OCI-LY7 (cell line): ENCODE measurements at regions not wholly inside any gene's neighbourhood (a gene's known extent, or its start where the extent isn't known, plus 50 kb on each side); places are given as distances from the start of the nearest gene placed in this dataset.
"Not testable (repeated sequence)": the region's sequence is repeated elsewhere in the genome, so short reads cannot be mapped to it uniquely, and the experiment has no call there.

Experiments
- BruUV-seq: library from RNA; stranded (reverse); fragments of 400-500 nt; replicated peaks from 2 replicates; lab custom pipeline; 2021; lab: Mats Ljungman, UMichigan
- CTCF ChIA-PET: fragments of 300-600 bp; sonication (Branson Sonifier 250); formaldehyde crosslinking; loops from one replicate; lab custom pipeline; 2022; ENCODE audit warnings: antibody characterized with exemption; ENCODE audit not compliant: unreplicated experiment; lab: Charles Lee
- POLR2A ChIA-PET: fragments of 300-600 bp; sonication (Branson Sonifier 250); formaldehyde crosslinking; loops from one replicate; lab custom pipeline; 2022; ENCODE audit warnings: antibody characterized with exemption; lab: Charles Lee
- DNase-seq: peaks from one replicate; pipeline ENCODE4 v3.0.0-alpha.2; 2015; ENCODE audit warnings: low spot score
- H2AFZ ChIP-seq: fragments of 200-600 bp; sonication (generic), shearing (Covaris generic); 2 replicates; pipeline ENCODE4 v1.6.1; 2014; ENCODE audit warnings: mild to moderate bottlenecking, antibody characterized with exemption, low read length, moderate library complexity
- H3K27ac ChIP-seq: fragments of 200-600 bp; sonication (generic); 2 replicates; pipeline ENCODE4 v1.5.1; 2014; ENCODE audit warnings: mixed run types, low read depth, mild to moderate bottlenecking, moderate library complexity, low read length, inconsistent platforms; ENCODE audit not compliant: poor library complexity, severe bottlenecking
- H3K36me3 ChIP-seq: fragments of 200-600 bp; sonication (generic); 2 replicates; pipeline ENCODE4 v1.6.1; 2014; ENCODE audit warnings: mild to moderate bottlenecking, antibody characterized with exemption, low read length, moderate library complexity, mixed read lengths; ENCODE audit not compliant: insufficient read depth
- H3K4me1 ChIP-seq: fragments of 200-600 bp; sonication (generic); 2 replicates; pipeline ENCODE4 v1.5.1; 2014; ENCODE audit warnings: mild to moderate bottlenecking, low read length; ENCODE audit not compliant: insufficient read depth, poor library complexity, severe bottlenecking
- H3K4me2 ChIP-seq: fragments of 200-600 bp; sonication (generic); 2 replicates; pipeline ENCODE4 v1.6.1; 2014; ENCODE audit warnings: mild to moderate bottlenecking, low read length
- H3K4me3 ChIP-seq: fragments of 200-600 bp; sonication (generic); 2 replicates; pipeline ENCODE4 v1.5.1; 2014; ENCODE audit warnings: mild to moderate bottlenecking, low read depth, low read length; ENCODE audit not compliant: poor library complexity, severe bottlenecking
- H3K79me2 ChIP-seq: fragments of 200-600 bp; sonication (generic); 2 replicates; pipeline ENCODE4 v1.6.1; 2016; ENCODE audit warnings: low read depth, mild to moderate bottlenecking, low read length, moderate library complexity, mixed read lengths; ENCODE audit not compliant: insufficient read depth
- H3K9me2 ChIP-seq: fragments of 200-600 bp; sonication (generic); 2 replicates; pipeline ENCODE4 v1.6.1; 2016; ENCODE audit warnings: mild to moderate bottlenecking, low read length, mixed read lengths; ENCODE audit not compliant: insufficient read depth
- H3K9me3 ChIP-seq: fragments of 200-600 bp; sonication (generic); 2 replicates; pipeline ENCODE4 v1.6.1; 2014; ENCODE audit warnings: mild to moderate bottlenecking, mixed run types, low read length, mixed read lengths
- H4K20me1 ChIP-seq: fragments of 200-600 bp; sonication (generic); 2 replicates; pipeline ENCODE4 v1.6.1; 2014; ENCODE audit warnings: mild to moderate bottlenecking, antibody characterized with exemption, low read length, moderate library complexity, mixed read lengths; ENCODE audit not compliant: insufficient read depth
- CTCF ChIP-seq: fragments of 200-600 bp; sonication (generic); conservative IDR thresholded peaks from 2 replicates; pipeline ENCODE4 v1.5.1; 2014; ENCODE audit warnings: mild to moderate bottlenecking, antibody characterized with exemption, low read length, moderate library complexity, mixed read lengths
- EZH2phosphoT487 ChIP-seq: fragments of 200-600 bp; sonication (generic); IDR thresholded peaks from 2 replicates; pipeline ENCODE4 v1.6.1; 2018; ENCODE audit warnings: low read depth, borderline replicate concordance, mild to moderate bottlenecking, mixed run types, antibody characterized with exemption, low read length, moderate library complexity, mixed read lengths
- intact Hi-C: fragments of 100-400 bp; cut with micrococcal nuclease; formaldehyde crosslinking; loops from one replicate; pipeline ENCODE4 v1.10.0; 2022; ENCODE audit not compliant: unreplicated experiment

GRCh38 chr2:16379061-16379460 is 286.6 kb downstream of the CYRIA start:
- CTCF ChIA-PET, BruUV-seq, H3K36me3 ChIP-seq, H2AFZ ChIP-seq, H3K4me3 ChIP-seq, H3K4me2 ChIP-seq, H3K9me2 ChIP-seq, H3K4me1 ChIP-seq, POLR2A ChIA-PET, intact Hi-C loops, DNase-seq, H4K20me1 ChIP-seq, H3K9me3 ChIP-seq, H3K79me2 ChIP-seq, H3K27ac ChIP-seq: not testable (repeated sequence)

- DNase-seq: no peak
- H3K9me2 ChIP-seq: no peaks in the 10 kb centered on the region
- no peak overlapping the region for H3K4me2 ChIP-seq
- H3K9me3 ChIP-seq: no peaks in the 10 kb centered on the region
- no peaks in the 10 kb centered on the region for H3K4me1 ChIP-seq
- no peak overlapping the region for H2AFZ ChIP-seq
- POLR2A ChIA-PET: interaction anchor here (0.5 kb wide), 1 partner anchor 362 kb away, joined by 3 read pairs; no protein-coding TSS in a partner anchor
- no peaks in the 10 kb centered on the region for H3K79me2 ChIP-seq
- TF ChIP-seq CTCF (no peak), EZH2phosphoT487 (no peak)
- BruUV-seq: no TSS peak
- no peak overlapping the region for H3K4me3 ChIP-seq
- CTCF ChIA-PET: no interaction called here
- H3K36me3 ChIP-seq: no peaks in the 10 kb centered on the region
- H4K20me1 ChIP-seq: no peaks in the 10 kb centered on the region
- no peak overlapping the region for H3K27ac ChIP-seq
- intact Hi-C loops: no loop called here
These were observed 287.6 kb downstream of the CYRIA start for GRCh38 chr2:16378031-16378430.

- DNase-seq: no peak
- intact Hi-C loops: no loop called here
- Histone ChIP-seq H3K27ac (no peak overlapping the region), H4K20me1 (no peaks in the 10 kb centered on the region), H3K79me2 (no peaks in the 10 kb centered on the region), H3K4me2 (no peak overlapping the region), H2AFZ (no peak overlapping the region), H3K4me3 (no peak overlapping the region), H3K4me1 (no peaks in the 10 kb centered on the region), H3K36me3 (no peaks in the 10 kb centered on the region), H3K9me3 (no peaks in the 10 kb centered on the region), H3K9me2 (no peaks in the 10 kb centered on the region)
- ChIA-PET POLR2A (no interaction called here), CTCF (no interaction called here)
- no TSS peak for BruUV-seq
- TF ChIP-seq CTCF: no peak
These were observed 289.7 kb downstream of the CYRIA start for GRCh38 chr2:16375981-16376380.
